Stomach (tissue), 8 donors: ENCODE measurements at regions not wholly inside any gene's neighbourhood (a gene's known extent, or its start where the extent isn't known, plus 50 kb on each side); places are given as distances from the start of the nearest gene placed in this dataset.

Experiments
- DNase-seq, 2 donors: peaks; one replicate each; pipeline versions ENCODE4 v3.0.0 to v3.0.0-alpha.2; 2013 to 2019
- H3K27ac ChIP-seq, 5 donors: fragments of 200-600 bp in 4 of 5; sonication (generic) in 4 of 5; one replicate each; pipeline ENCODE4 v1.5.1; 2013 to 2019; ENCODE audit warnings: mild to moderate bottlenecking in 1 of 5, moderate library complexity in 1 of 5
- H3K27me3 ChIP-seq, 3 donors: fragments of 200-600 bp; sonication (generic); one replicate each; pipeline ENCODE4 v1.5.1; 2017 to 2019; ENCODE audit warnings: mixed run types in 1 of 3
- H3K36me3 ChIP-seq, 4 donors: fragments of 200-600 bp; sonication (generic); 1 replicate in 3 of 4; 2 replicates in 1 of 4; pipeline ENCODE4 v1.5.1; 2016 to 2019
- H3K4me1 ChIP-seq, 4 donors: fragments of 200-600 bp; sonication (generic); one replicate each; pipeline ENCODE4 v1.5.1; 2016 to 2019
- H3K4me3 ChIP-seq, 4 donors: fragments of 200-600 bp; sonication (generic) in 3 of 4; one replicate each; pipeline ENCODE4 v1.5.1; 2016 to 2019; ENCODE audit warnings: mild to moderate bottlenecking in 1 of 4
- H3K9me3 ChIP-seq, 4 donors: fragments of 200-600 bp; sonication (generic); one replicate each; pipeline ENCODE4 v1.5.1; 2016 to 2019
- CTCF ChIP-seq, 7 experiments: fragments of 450-650 bp in 4 of 7; fragments of 200-600 bp in 3 of 7; sonication (generic) in 3 of 7; IDR thresholded peaks; one replicate each; pipeline ENCODE4 v1.5.1; 2016 to 2019; ENCODE audit warnings: antibody characterized with exemption in 7 of 7, control low read depth in 2 of 7, mild to moderate bottlenecking in 1 of 7
- EP300 ChIP-seq: sonication (generic); formaldehyde crosslinking; IDR thresholded peaks from one replicate; pipeline ENCODE4 v1.6.1; 2017; ENCODE audit warnings: antibody characterized with exemption
- POLR2A ChIP-seq, 4 donors: fragments of 450-650 bp; IDR thresholded peaks; one replicate each; pipeline ENCODE4 v1.6.1; 2016; ENCODE audit warnings: antibody characterized with exemption in 4 of 4, control low read depth in 2 of 4, mild to moderate bottlenecking in 1 of 4, moderate library complexity in 1 of 4
- POLR2AphosphoS5 ChIP-seq, 3 donors: sonication (generic); formaldehyde crosslinking; IDR thresholded peaks; one replicate each; pipeline ENCODE4 v1.6.1; 2016; ENCODE audit warnings: antibody characterized with exemption in 3 of 3
- WGBS, 5 donors: extraction: QIAGEN DNeasy Blood & Tissue Kit in 3 of 5; methylation state at CpG; one replicate each; pipeline versions ENCODE4 v1.1.5 to v1.1.7; 2013 to 2018; 5-methylcytosine and 5-hydroxymethylcytosine counted together
- intact Hi-C: fragments of 100-400 bp; cut with DNase I; formaldehyde crosslinking; loops from one replicate; pipeline ENCODE4 v1.15.1; 2023; ENCODE audit warnings: low total_unique reads
- donor health status: healthy with polysubstance abuse.
- donor health status: Bipolar disorder and iron deficiency.
- donor health status: healthy.

- H3K4me1 ChIP-seq, result no peaks in the 10 kb centered on the region
- no peak for DNase-seq
- H3K27ac ChIP-seq, result no peak overlapping the region
- H3K9me3 ChIP-seq, result no peaks in the 10 kb centered on the region
- H3K27me3 ChIP-seq, result no peaks in the 10 kb centered on the region
- no peaks in the 10 kb centered on the region for H3K36me3 ChIP-seq
- no peak overlapping the region for H3K4me3 ChIP-seq
- TF ChIP-seq EP300 (no peak), POLR2AphosphoS5 (IDR thresholded peaks at IDR 0.05) (no peak), CTCF (IDR thresholded peaks at IDR 0.05) (no peak), POLR2A (IDR thresholded peaks at IDR 0.05) (no peak)
- intact Hi-C loops, result no loop called here
- 84 to 97% (median 94%) methylated on average over 5 of the region's 5 CpGs for WGBS, 5 donors
These were observed 552.5 kb upstream of the MBL2 start for GRCh38 chr10:53325066-53325465.

GRCh38 chr10:53315709-53316108, 543.1 kb upstream of the MBL2 start:
- no peak overlapping the region for H3K4me3 ChIP-seq
- intact Hi-C loops, result no loop called here
- no peaks in the 10 kb centered on the region for H3K4me1 ChIP-seq
- peak in 1 of 2 donors; percentile 10 for DNase-seq
- H3K27ac ChIP-seq, result no peak overlapping the region
- no peaks in the 10 kb centered on the region for H3K36me3 ChIP-seq
- H3K27me3 ChIP-seq, result no peaks in the 10 kb centered on the region
- no peaks in the 10 kb centered on the region for H3K9me3 ChIP-seq
- TF ChIP-seq EP300, result no peak
- no peak for TF ChIP-seq CTCF (IDR thresholded peaks at IDR 0.05)
- TF ChIP-seq POLR2AphosphoS5 (IDR thresholded peaks at IDR 0.05), result no peak
- TF ChIP-seq POLR2A (IDR thresholded peaks at IDR 0.05), result no peak

GRCh38 chr10:53314876-53315275, 542.3 kb upstream of the MBL2 start:
- H3K9me3 ChIP-seq, result no peaks in the 10 kb centered on the region
- intact Hi-C loops, result no loop called here
- H3K27ac ChIP-seq, result no peak overlapping the region
- no peak overlapping the region for H3K4me3 ChIP-seq
- 42 to 71% (median 57%) methylated on average over 1 of the region's 1 CpG for WGBS, 5 donors
- no peaks in the 10 kb centered on the region for H3K4me1 ChIP-seq
- H3K27me3 ChIP-seq, result no peaks in the 10 kb centered on the region
- peak in 1 of 2 donors; percentile 52 for DNase-seq
- TF ChIP-seq POLR2AphosphoS5 (IDR thresholded peaks at IDR 0.05), result no peak
- TF ChIP-seq CTCF (IDR thresholded peaks at IDR 0.05), result no peak
- no peak for TF ChIP-seq EP300
- no peaks in the 10 kb centered on the region for H3K36me3 ChIP-seq

DNA sequence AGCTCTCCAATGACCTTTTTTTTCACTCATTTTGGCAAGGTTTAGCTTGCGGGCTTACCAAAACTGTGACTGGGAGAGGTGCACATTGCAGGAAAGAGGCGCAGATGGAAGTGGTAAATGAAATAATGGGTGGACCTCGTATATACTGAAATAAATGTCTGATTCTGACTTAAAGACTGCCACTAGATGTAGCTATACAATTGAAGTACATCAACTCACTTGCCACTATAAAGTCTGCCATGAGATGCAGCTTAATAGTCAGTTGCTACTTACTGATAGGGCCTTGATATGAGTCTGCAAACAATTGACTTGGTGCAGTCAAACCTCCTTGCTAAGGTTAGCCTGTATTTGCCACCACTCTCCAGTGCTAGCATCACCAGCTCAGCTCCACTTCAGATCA, 525.9 kb upstream of the MBL2 start:
- Histone ChIP-seq H3K4me3 (no peak overlapping the region), H3K36me3 (no peaks in the 10 kb centered on the region), H3K27ac (no peak overlapping the region), H3K9me3 (peaks cover 0 to 4% (median 0%) of the 10 kb centered on the region in 4 donors), H3K4me1 (no peaks in the 10 kb centered on the region), H3K27me3 (no peaks in the 10 kb centered on the region)
- DNase-seq, result no peak
- intact Hi-C loops, result no loop called here
- TF ChIP-seq POLR2A (IDR thresholded peaks at IDR 0.05) (no peak), EP300 (no peak), CTCF (IDR thresholded peaks at IDR 0.05) (no peak), POLR2AphosphoS5 (IDR thresholded peaks at IDR 0.05) (no peak)
- WGBS, 5 donors, result 79 to 86% (median 84%) methylated on average over 3 of the region's 3 CpGs
